ENCODE measurements at regions not wholly inside any gene's neighbourhood (a gene's known extent, or its start where the extent isn't known, plus 50 kb on each side); places are given as distances from the start of the nearest gene placed in this dataset.

- no peak for TF ChIP-seq CTCF (IDR thresholded peaks at IDR 0.05)
- no peak for TF ChIP-seq POLR2A (IDR thresholded peaks at IDR 0.05)
- no peak for TF ChIP-seq POLR2AphosphoS5 (IDR thresholded peaks at IDR 0.05)
- no peak for TF ChIP-seq EP300 (IDR thresholded peaks at IDR 0.05)
Measured at GRCh38 chr5:147046894-147047293, 168.3 kb upstream of the PPP2R2B start.
